HCT116 (cell line): ENCODE measurements at regions not wholly inside any gene's neighbourhood (a gene's known extent, or its start where the extent isn't known, plus 50 kb on each side); places are given as distances from the start of the nearest gene placed in this dataset.

Source experiments
- ATAC-seq: fragments of 200-7000 bp; cut with Tn5 transposase; 2 replicates; pipeline ENCODE4 v1.9.1; 2020; ENCODE audit warnings: mild to moderate bottlenecking, moderate library complexity
- BruUV-seq: library from RNA; stranded (reverse); fragments of 400-500 nt; replicated peaks from 2 replicates; lab custom pipeline; 2021; lab: Mats Ljungman, UMichigan
- CTCF ChIA-PET: fragments of 300-600 bp; sonication (Branson Sonifier 250); formaldehyde crosslinking; loops from one replicate; lab custom pipeline; 2021; ENCODE audit warnings: antibody characterized with exemption; lab: Charles Lee
- POLR2A ChIA-PET: fragments of 300-600, 350-600 bp; sonication (Branson Sonifier 250); formaldehyde crosslinking; loops from one replicate; lab custom pipeline; 2021; ENCODE audit warnings: antibody characterized with exemption; lab: Charles Lee
- RAD21 ChIA-PET, 2 experiments: fragments of 300-600 bp; sonication (Branson Sonifier 250); formaldehyde crosslinking; loops; one replicate each; lab custom pipeline; 2023; ENCODE audit warnings: low total read pairs in 2 of 2; ENCODE audit not compliant: uncharacterized antibody in 2 of 2, unreplicated experiment in 2 of 2, low non-redundant PET in 1 of 2; lab: Charles Lee
- DNase-seq: peaks from one replicate; pipeline ENCODE4 v3.0.0-alpha.2; 2010; ENCODE audit warnings: low read depth, low spot score
- H2AFZ ChIP-seq: fragments of 200-600 bp; shearing (Covaris generic), sonication (generic); 2 replicates; pipeline ENCODE4 v1.6.1; 2017; ENCODE audit warnings: low read depth, mixed run types, mixed read lengths, antibody characterized with exemption, low read length; ENCODE audit not compliant: poor library complexity, severe bottlenecking
- H3K27ac ChIP-seq: 2 replicates; pipeline ENCODE4 v1.5.1; 2012; ENCODE audit warnings: low read depth, low read length
- H3K27me3 ChIP-seq: fragments of 200-600 bp; sonication (generic); 2 replicates; pipeline ENCODE4 v1.6.1; 2016; ENCODE audit warnings: mixed run types, low read length, mixed read lengths; ENCODE audit not compliant: insufficient read depth
- H3K36me3 ChIP-seq, 2 experiments: fragments of 200-500 bp in 1 of 2; fragments of 200-600 bp in 1 of 2; sonication (Bioruptor generic) in 1 of 2; sonication (generic) in 1 of 2; 2 replicates each; pipeline versions ENCODE4 v1.5.1 to v1.6.1; 2014 to 2016; ENCODE audit warnings: low read length in 2 of 2, inconsistent platforms in 1 of 2, mixed read lengths in 1 of 2, mixed run types in 1 of 2; ENCODE audit not compliant: insufficient read depth in 2 of 2, control insufficient read depth in 1 of 2
- H3K4me1 ChIP-seq, 2 experiments: fragments of 200-600 bp in 1 of 2; sonication (generic) in 1 of 2; 2 replicates each; pipeline versions ENCODE4 v1.5.1 to v1.6.1; 2012 to 2017; ENCODE audit warnings: low read length in 2 of 2, inconsistent platforms in 1 of 2, mild to moderate bottlenecking in 1 of 2, mixed read lengths in 1 of 2, mixed run types in 1 of 2, moderate library complexity in 1 of 2; ENCODE audit not compliant: insufficient read depth in 2 of 2, control insufficient read depth in 1 of 2
- H3K4me2 ChIP-seq: fragments of 200-600 bp; sonication (generic); 2 replicates; pipeline ENCODE4 v1.6.1; 2017; ENCODE audit warnings: mixed run types, low read length, mixed read lengths
- H3K4me3 ChIP-seq, 2 experiments: fragments of 200-600 bp in 1 of 2; sonication (generic) in 1 of 2; replicated peaks in 1 of 2; 2 replicates each; pipeline ENCODE4 v1.5.1; 2011 to 2016; ENCODE audit warnings: low read length in 2 of 2, control low read depth in 1 of 2, low read depth in 1 of 2, mild to moderate bottlenecking in 1 of 2, mixed read lengths in 1 of 2, mixed run types in 1 of 2
- H3K79me2 ChIP-seq: fragments of 200-600 bp; sonication (generic); 2 replicates; pipeline ENCODE4 v1.6.1; 2017; ENCODE audit warnings: mild to moderate bottlenecking, mixed run types, low read length, moderate library complexity, mixed read lengths; ENCODE audit not compliant: insufficient read depth
- H3K9ac ChIP-seq: fragments of 200-600 bp; sonication (generic); 2 replicates; pipeline ENCODE4 v1.6.1; 2016; ENCODE audit warnings: low read length, mixed read lengths
- H3K9me2 ChIP-seq: fragments of 200-600 bp; sonication (generic), shearing (Covaris generic); 2 replicates; pipeline ENCODE4 v1.6.1; 2017; ENCODE audit warnings: mixed run types, mild to moderate bottlenecking, moderate library complexity; ENCODE audit not compliant: insufficient read depth
- H3K9me3 ChIP-seq, 2 experiments: fragments of 200-500 bp in 1 of 2; fragments of 200-600 bp in 1 of 2; sonication (Bioruptor generic) in 1 of 2; sonication (generic) in 1 of 2; 2 replicates each; pipeline ENCODE4 v1.6.1; 2014 to 2017; ENCODE audit warnings: low read length in 2 of 2, mixed read lengths in 2 of 2, inconsistent platforms in 1 of 2, low read depth in 1 of 2, mild to moderate bottlenecking in 1 of 2, mixed run types in 1 of 2, moderate library complexity in 1 of 2; ENCODE audit not compliant: control insufficient read depth in 1 of 2, insufficient read depth in 1 of 2
- H4K20me1 ChIP-seq: fragments of 200-600 bp; sonication (generic), shearing (Covaris generic); 2 replicates; pipeline ENCODE4 v1.6.1; 2017; ENCODE audit warnings: mixed run types, mild to moderate bottlenecking, moderate library complexity; ENCODE audit not compliant: insufficient read depth
- RAD21 ChIP-seq: IDR thresholded peaks from 2 replicates; pipeline ENCODE4 v1.6.1; 2012; ENCODE audit warnings: low read depth, mild to moderate bottlenecking
- SRF ChIP-seq: IDR thresholded peaks from 2 replicates; pipeline ENCODE4 v1.6.1; 2012; ENCODE audit warnings: low read depth
- ZFX ChIP-seq: fragments of 450-650 bp; IDR thresholded peaks from 2 replicates; pipeline ENCODE4 v1.6.1; 2017
- intact Hi-C: fragments of 100-400 bp; cut with micrococcal nuclease; formaldehyde crosslinking; loops from 2 replicates; pipeline ENCODE4 v1.10.0; 2022
- TF ChIP-seq, protein P1 (sequence below): IDR thresholded peaks from 2 replicates; pipeline ENCODE4 v1.6.1; 2012; ENCODE audit warnings: low read depth
- TF ChIP-seq, protein P2 (sequence below), 3 experiments: fragments of 200-600 bp in 1 of 3; sonication (generic) in 1 of 3; IDR thresholded peaks in 2 of 3; conservative IDR thresholded peaks in 1 of 3; 2 replicates each; pipeline ENCODE4 v1.5.1; 2012 to 2017; ENCODE audit warnings: low read depth in 2 of 3, low read length in 2 of 3, antibody characterized with exemption in 1 of 3, borderline replicate concordance in 1 of 3, control low read depth in 1 of 3, mild to moderate bottlenecking in 1 of 3, mixed read lengths in 1 of 3, mixed run types in 1 of 3, moderate library complexity in 1 of 3; ENCODE audit not compliant: insufficient read depth in 1 of 3

DNA sequence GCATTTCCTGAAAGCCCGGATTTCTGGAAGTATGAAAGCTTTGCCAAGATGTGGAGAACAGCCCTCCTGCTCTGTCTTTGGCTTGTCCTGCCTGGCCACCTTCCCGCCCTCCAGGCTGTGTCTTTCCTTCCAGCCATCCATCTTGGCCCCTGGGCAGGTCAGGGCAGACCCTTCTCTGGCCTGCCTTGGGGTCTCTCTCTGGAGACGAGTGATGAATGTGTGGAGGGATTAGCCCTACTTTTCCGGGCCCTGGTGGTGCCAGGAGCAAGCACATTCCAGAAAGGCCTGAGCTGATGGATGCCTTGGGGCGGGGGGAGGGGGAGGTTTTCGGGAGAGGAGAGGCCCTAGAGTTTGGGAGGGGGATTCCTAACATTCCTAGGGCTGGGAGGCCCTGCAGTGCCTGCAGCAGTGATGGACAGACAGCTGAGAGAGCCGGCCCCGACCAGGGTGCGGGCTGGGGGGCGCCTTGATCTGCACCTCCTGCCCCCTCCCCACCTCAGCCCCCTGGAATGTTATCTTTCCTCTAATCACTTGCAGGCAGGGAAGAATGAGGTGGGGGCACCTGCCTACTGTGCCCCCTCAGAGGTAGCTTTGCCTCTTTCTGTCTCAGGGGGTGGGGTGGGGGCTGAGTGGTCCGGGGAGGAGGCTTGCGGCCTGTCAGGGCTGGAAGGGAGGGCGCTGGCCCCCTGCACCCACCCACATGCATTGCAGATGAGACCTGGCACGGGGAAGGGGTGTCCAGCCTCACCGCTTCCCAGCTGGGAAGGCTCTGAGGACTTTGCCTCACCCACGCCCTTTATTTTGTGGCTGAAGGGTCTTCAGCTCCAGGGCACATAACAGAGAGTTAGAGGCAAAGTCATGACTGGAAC lies 156.2 kb downstream of the DDX1 start:
- Histone ChIP-seq H3K27me3 (no peaks in the 10 kb centered on the region), H3K9ac (no peak overlapping the region), H2AFZ (no peak overlapping the region), H3K36me3 (no peaks in the 10 kb centered on the region), H3K4me3 (no peak overlapping the region), H3K79me2 (no peaks in the 10 kb centered on the region), H4K20me1 (no peaks in the 10 kb centered on the region), H3K4me1 (no peaks in the 10 kb centered on the region), H3K9me3 (no peaks in the 10 kb centered on the region), H3K9me2 (no peaks in the 10 kb centered on the region), H3K27ac (no peak overlapping the region), H3K4me2 (no peak overlapping the region)
- intact Hi-C loops: loop anchor here (1.0 kb wide), 1 partner anchor 111 kb away; no protein-coding TSS in a partner anchor
- TF ChIP-seq ZFX: no peak
- no peak for TF ChIP-seq SRF
- ChIA-PET CTCF (no interaction called here), POLR2A (no interaction called here), RAD21 (no interaction called here)
- no peak for DNase-seq
- ATAC-seq: no peak
- no TSS peak for BruUV-seq

DNA sequence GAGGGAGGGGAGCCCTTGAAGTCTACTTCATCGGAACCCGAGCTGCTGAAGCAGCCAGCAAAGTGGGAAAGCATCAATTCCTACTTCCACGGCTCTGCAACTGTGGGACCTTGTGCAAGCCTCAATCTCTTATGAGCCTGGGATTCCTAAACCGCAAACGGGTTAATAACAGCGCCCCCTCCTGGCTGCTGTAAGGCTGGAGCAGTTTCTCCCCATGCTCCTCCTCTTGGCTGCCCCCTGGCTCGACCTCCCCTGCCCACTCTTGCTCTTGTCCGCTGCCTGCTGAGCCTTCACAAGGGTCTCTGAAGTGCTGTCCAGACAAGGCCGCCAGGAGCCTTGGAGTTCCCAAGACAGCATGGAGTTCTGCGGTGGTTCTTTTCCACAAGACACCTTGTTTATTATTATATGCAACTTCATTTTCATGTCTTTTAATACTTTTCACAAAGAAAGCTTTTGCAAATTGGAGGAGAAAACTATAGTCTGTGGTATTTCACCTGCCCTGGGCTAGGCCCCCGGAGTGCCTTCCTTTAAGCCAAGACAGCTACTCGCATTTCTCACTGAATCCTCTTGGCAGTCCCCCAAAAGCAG lies 157.2 kb downstream of the DDX1 start:
- DNase-seq (peak; percentile 55), ATAC-seq (peak; percentile 96)
- no TSS peak for BruUV-seq
- CTCF ChIA-PET: interaction anchor here (1.8 kb wide), 1 partner anchor 15 kb away, joined by 3 read pairs; no protein-coding TSS in a partner anchor
- Histone ChIP-seq H3K9me2 (no peaks in the 10 kb centered on the region), H3K4me3 (no peak overlapping the region), H3K27ac (no peak overlapping the region), H3K4me2 (no peak overlapping the region), H4K20me1 (no peaks in the 10 kb centered on the region), H3K79me2 (no peaks in the 10 kb centered on the region), H3K4me1 (no peaks in the 10 kb centered on the region), H3K9ac (no peak overlapping the region), H3K27me3 (no peaks in the 10 kb centered on the region), H3K36me3 (no peaks in the 10 kb centered on the region), H2AFZ (no peak overlapping the region), H3K9me3 (no peaks in the 10 kb centered on the region)
- RAD21 ChIA-PET: no interaction called here
- intact Hi-C loops: loop anchor here (1.0 kb wide), 1 partner anchor 112 kb away; no protein-coding TSS in a partner anchor
- TF ChIP-seq, protein P1, sequence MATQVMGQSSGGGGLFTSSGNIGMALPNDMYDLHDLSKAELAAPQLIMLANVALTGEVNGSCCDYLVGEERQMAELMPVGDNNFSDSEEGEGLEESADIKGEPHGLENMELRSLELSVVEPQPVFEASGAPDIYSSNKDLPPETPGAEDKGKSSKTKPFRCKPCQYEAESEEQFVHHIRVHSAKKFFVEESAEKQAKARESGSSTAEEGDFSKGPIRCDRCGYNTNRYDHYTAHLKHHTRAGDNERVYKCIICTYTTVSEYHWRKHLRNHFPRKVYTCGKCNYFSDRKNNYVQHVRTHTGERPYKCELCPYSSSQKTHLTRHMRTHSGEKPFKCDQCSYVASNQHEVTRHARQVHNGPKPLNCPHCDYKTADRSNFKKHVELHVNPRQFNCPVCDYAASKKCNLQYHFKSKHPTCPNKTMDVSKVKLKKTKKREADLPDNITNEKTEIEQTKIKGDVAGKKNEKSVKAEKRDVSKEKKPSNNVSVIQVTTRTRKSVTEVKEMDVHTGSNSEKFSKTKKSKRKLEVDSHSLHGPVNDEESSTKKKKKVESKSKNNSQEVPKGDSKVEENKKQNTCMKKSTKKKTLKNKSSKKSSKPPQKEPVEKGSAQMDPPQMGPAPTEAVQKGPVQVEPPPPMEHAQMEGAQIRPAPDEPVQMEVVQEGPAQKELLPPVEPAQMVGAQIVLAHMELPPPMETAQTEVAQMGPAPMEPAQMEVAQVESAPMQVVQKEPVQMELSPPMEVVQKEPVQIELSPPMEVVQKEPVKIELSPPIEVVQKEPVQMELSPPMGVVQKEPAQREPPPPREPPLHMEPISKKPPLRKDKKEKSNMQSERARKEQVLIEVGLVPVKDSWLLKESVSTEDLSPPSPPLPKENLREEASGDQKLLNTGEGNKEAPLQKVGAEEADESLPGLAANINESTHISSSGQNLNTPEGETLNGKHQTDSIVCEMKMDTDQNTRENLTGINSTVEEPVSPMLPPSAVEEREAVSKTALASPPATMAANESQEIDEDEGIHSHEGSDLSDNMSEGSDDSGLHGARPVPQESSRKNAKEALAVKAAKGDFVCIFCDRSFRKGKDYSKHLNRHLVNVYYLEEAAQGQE: no peak
- peak; percentile 75 for TF ChIP-seq RAD21
- TF ChIP-seq, protein P2, sequence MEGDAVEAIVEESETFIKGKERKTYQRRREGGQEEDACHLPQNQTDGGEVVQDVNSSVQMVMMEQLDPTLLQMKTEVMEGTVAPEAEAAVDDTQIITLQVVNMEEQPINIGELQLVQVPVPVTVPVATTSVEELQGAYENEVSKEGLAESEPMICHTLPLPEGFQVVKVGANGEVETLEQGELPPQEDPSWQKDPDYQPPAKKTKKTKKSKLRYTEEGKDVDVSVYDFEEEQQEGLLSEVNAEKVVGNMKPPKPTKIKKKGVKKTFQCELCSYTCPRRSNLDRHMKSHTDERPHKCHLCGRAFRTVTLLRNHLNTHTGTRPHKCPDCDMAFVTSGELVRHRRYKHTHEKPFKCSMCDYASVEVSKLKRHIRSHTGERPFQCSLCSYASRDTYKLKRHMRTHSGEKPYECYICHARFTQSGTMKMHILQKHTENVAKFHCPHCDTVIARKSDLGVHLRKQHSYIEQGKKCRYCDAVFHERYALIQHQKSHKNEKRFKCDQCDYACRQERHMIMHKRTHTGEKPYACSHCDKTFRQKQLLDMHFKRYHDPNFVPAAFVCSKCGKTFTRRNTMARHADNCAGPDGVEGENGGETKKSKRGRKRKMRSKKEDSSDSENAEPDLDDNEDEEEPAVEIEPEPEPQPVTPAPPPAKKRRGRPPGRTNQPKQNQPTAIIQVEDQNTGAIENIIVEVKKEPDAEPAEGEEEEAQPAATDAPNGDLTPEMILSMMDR (IDR thresholded peaks at IDR 0.05 in 2 of 3, conservative IDR thresholded peaks at IDR 0.05 in 1 of 3; ENCODE audit: borderline replicate concordance in 1 of 3, insufficient read depth in 1 of 3, low read depth in 2 of 3, low read length in 2 of 3): peak; percentile 82 to 87 (median 85)
- POLR2A ChIA-PET: no interaction called here
